HG02885 (cell line): ENCODE measurements at regions not wholly inside any gene's neighbourhood (a gene's known extent, or its start where the extent isn't known, plus 50 kb on each side); places are given as distances from the start of the nearest gene placed in this dataset.

Source experiments
- ATAC-seq: cut with Tn5 transposase; IDR thresholded peaks from one replicate; pipeline ENCODE4 v1.9.1; 2021; ENCODE audit warnings: mild to moderate bottlenecking; ENCODE audit not compliant: unreplicated experiment, poor library complexity

- ATAC-seq: no peak
These were observed 306.2 kb downstream of the PIK3R1 start for GRCh38 chr5:68521776-68522175.

DNA sequence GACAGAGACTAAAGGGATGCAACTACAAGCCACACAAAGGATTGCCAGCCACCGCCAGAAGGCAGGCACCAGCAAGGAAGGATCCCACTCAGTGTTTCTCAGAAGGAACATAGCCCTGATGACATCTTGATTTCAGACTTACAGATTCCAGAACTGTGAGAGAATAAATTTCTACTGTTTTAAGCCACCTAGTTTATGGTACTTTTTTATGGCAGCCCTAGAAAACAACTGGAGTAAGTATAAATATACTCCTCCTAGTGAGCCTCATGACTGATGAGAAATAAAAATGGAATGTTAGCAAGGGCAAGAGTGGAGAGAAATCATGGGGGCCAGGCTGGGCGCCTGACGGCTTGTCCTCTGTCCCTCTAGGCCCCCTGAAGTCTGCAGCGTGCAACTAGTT is 307.3 kb downstream of the PIK3R1 start:
- ATAC-seq: no peak

GRCh38 chr5:68528821-68529273 is 313.3 kb downstream of the PIK3R1 start:
- no peak for ATAC-seq

DNA sequence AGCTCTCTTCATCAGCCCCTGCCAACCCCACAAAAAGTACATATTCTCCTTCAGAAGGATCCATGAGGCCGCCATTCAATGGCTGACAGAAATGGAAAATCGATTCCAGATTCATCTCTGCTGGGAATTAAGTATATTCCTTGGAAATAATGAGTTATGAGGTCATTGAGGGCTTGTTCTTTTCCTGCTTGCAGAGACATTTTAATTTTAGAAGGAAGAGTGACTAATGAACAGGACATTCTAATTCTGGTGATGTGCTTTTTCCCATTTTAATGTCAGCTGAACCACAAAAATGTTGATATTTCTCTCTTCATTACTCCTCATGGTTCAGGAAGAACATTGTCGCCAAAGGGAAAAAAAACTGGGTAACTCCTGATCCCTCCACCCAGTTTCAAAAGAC is 314.0 kb downstream of the PIK3R1 start:
- no peak for ATAC-seq

DNA sequence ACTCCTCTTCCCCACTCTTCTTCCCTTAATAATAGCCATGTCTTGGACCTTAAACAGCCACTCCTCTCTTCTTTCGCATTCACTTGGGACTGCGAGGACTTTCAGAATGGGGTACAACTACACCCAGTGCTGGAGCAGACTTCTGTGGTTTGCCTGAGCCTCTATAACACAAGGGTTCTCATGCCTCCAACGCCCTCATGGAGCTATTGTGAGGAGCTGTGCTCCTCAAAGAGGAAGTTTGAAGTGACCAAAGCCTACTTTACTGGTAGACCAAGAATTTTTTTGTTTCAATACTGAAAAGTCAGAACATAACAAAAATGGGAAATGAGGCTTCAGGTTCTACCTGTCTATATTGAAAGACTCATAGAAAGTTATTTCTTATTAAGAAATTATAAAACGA is 316.4 kb downstream of the PIK3R1 start:
- ATAC-seq: no peak

DNA sequence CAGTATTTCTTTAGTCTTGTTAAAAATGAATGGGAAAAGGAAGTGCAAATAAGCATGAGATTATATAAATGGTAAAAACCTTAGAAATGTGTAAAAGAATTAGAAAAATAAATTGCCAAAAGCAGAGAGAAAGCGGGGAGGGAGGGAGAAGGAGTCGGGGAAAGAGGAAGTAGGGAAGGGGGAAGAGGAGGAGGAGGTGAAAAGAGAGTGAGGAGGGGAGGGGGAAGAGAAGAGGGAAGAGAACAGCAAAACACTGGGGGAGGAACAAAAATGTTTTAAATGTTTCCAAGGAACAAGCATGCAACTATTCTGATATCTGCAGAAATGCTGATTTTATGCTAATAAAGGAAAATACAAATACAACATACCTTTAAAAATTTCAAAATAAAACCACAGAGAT is 317.5 kb downstream of the PIK3R1 start:
- ATAC-seq: no peak

DNA sequence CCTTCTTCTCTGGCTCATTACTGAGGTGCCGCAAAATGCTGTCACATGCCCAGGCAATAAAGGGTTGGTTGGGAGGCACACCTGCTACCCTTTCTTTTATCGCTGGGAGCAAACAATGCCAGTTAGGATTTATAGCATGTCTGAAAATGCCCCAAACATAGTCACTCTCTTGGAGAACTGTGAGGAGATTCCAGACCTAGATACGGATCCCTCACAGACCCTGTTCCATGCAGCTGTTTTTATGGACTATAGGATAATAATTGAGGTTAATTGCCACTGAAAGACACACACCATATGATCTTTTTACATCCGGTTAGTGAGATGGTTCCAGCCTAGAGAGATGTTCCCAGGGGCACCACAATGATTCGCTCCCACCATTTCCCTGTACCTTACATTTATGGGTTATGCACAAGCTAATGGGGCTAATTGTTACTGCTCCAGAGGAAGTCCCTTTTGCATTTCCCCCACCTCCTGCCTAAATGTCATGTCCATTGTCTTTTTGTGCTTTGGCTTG is 318.1 kb downstream of the PIK3R1 start:
- ATAC-seq: no peak

DNA sequence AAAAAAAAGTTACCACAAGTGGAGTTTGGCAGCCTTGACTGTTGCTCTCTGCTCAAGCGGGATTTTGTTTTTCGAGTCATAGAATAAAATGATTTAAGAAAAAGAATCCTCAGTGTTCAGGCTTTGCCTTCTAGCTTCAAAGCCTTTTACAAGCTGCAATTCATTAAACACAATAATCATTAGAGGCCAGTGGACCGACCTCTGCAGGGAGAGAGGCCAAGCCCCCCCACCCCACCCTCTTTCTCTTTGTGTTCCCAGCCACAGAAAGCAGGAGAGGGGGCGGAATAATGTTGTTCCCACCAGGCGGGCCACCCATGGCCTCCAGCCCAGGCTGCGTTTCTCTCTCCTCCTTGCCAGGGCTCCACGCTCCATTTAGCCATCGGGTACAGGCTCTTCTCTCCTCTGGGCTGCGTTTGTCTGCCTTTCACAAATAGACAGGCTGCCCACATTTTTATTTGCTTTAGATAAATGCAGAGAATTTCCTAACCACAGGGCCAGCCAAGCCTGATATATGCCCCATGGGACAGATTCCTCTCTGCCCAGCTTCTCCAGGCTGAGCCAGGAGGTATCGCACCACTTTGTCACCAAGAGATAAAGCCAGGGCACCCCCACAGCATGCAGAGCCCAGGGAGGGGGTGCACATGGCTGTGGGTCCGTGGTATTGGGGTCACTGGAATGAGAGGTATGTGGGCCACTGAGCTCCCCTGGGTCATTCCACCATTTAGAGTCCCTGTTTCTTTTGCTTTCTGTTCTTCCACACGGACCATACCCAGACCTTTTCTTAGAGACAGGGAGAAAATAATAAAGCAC is 318.8 kb downstream of the PIK3R1 start:
- ATAC-seq: no peak

DNA sequence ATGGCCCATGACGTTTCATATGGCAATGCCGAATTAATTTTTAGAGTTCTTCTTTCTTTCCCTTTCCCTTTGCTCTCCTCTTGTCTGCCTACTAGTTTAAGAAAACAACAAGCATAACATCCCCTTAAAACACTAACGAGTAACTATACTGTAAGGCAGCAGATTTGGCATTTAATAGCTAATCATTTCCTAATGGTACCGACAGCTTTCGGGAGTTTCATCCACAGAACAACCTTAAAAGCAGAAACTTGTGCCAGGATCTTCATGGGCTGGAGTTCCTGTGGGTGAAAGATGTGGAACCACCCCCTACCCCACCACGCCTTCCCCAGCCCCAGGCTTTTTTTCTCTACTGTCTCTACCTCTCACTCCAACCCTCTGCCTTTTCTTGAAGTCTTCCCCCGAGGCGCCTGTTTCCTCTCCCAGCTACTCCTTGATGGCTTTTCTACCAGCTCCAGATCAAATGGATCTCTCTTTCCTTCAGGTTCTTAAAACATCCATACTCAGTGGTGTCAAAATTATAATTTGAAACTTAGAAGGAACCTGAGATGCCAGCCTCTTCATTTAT is 319.5 kb downstream of the PIK3R1 start:
- ATAC-seq: no peak

GRCh38 chr5:68538814-68539420 is 323.4 kb downstream of the PIK3R1 start:
- ATAC-seq: no peak

DNA sequence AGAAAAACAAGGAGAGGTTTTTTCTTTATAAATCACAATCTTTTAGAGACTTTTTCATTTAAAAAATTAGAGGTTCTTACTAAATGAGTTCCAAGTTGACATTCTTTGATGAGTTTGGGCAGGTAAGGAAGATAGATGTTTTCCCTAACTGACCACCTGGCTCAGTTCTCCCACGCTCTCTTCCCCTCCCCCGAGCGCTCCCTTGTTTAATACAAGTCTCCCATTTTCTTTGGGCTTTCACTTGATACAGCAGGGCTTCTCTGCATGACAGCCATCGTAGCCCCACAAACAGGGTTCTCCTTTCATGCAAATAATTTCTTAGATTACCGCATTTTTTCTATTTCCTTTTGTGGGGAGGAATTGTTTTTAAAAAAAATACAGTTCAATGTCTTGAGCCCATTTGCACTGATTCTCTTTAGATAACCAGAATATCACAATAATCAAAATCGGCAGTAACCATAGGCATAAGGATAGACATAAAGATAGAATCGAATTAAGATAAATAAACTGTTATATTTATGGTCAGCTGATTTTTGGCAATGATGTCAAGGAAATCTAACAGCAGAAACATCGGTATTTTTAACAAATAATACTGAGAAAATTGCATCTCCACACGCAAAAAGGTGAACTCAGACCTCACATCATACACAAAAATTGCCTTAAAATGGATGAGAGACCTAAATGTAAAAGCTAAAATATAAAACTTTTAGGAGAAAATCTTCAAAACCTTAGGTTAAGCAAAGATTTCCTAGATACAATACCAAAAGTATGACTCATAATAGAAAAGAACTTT is 325.4 kb downstream of the PIK3R1 start:
- ATAC-seq: no peak

- ATAC-seq: no peak
These were observed 326.7 kb downstream of the PIK3R1 start for GRCh38 chr5:68542207-68542606.

DNA sequence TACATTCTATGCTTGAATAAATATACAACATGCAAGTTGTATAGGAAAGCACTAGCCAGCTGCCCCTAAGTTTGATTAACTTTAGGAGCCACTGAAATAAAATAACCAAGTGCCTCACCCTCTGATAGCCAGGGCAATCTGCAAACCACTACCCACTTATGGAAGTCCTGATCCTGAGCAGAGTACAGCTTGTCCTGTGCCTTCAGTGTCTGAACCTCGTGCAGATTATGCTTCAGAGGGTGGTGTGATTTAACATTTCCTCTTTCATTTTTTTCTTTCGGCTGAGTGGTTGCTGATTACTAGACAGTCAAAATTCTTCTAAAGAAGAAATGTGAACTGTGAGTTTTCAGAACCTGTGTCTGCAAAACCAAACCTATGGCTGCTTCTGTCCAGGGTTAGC is 327.7 kb downstream of the PIK3R1 start:
- no peak for ATAC-seq

DNA sequence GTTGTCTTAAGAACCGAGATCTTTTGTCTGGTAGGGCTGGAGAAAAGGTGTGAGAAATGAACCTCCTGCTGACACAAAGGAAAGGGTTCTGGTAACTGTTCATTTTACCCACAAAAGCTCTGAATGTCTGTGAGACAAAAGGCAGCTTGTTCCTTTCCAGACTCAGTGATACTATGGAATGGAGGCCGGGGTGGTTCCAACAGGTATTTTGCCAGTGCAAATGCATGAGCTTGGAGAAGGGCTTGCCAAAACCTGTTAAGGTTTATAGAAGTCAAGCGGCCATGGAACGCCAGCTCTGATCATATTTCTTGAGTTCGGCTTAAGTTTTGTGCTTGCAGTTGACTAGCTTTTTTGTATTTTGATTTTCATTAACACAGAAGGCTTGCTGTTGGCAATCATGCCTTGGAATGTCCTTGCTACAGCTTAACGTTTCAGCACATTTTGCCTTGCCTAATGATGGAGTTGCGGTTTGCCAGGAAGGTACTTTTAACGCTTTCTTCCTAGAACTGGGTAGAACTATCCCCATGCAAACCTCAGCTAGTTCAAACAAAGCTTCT is 328.6 kb downstream of the PIK3R1 start:
- no peak for ATAC-seq

DNA sequence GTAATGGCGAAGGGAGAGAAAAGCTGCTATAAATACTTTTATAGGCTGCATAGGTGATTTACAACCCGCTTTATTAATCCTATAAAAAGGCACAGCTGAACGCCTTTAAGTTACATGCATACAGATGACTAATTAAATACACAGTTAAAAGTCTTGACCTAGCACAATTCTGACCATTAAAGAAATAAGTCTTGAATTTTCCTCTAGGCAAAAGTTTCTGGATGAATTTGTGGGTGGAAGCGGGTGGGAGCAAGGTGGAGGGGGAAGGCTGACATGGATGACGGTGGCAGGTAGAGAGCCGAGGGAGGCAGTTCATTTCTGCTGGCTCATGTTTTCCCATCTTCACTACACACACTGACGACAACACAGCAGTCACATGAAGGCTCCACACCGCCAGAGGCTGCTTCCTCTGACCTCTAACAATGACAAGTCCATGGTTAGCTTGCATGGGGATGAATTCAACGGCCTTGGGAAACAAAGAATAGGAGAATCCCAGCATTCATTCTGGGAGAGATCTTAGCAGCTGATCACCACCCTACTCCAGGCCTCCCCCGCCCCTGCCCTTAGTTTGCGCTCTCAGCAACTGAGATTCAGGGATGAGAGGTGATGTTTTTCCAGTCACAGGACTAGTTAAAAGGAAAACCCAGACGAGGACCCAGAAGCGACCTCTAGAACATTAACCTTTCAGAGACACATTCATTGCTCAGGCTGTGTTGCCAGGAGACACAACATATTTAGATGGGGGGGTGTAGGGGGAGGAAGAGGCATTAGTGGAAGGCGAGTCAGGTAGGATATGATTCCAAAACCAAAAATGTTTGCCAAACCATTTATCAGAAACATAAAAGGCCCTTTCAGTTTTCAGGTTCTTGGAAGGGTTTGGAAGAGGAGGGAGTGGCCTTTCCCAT is 329.3 kb downstream of the PIK3R1 start:
- no peak for ATAC-seq

DNA sequence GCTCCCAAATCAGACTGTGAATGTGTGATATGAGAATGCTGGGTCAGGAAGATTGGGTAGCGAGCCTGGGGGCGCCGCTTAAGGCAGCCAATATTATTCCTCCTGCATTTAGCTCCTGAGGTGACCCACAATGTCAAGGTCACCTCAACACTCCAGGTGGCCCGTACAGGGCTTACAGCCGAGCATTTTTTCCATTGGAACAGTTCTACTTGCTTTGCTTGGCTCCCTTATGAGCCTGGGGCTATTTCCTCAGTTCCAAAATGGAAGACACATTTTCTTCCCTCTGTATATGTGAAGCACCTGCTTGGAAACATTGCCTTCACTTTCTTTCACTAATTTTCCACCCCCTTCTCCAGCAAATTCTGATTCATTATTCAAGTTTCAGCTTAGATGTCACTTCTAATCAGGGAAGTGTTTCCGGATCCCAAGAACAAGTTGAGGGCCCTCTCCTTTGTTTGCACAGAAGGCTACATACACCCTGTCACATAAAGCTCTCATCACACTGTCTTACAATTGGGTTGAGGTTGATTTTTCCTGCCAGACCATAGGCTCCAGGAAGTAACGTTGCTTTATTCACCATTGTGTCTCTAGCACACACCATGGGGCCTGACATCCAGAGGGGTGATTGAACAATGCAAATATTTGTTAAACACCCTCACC is 330.2 kb downstream of the PIK3R1 start:
- ATAC-seq: no peak

- ATAC-seq: no peak
These were observed 331.5 kb downstream of the PIK3R1 start for GRCh38 chr5:68547056-68547455.

GRCh38 chr5:68547622-68548021 is 332.1 kb downstream of the PIK3R1 start:
- no peak for ATAC-seq
